ENCODE measurements at regions not wholly inside any gene's neighbourhood (a gene's known extent, or its start where the extent isn't known, plus 50 kb on each side); places are given as distances from the start of the nearest gene placed in this dataset.

- Mint-ChIP-seq H3K36me3 (peaks cover 76% of the 10 kb centered on the region), H3K9me3 (peaks cover 82% of the 10 kb centered on the region), H3K27me3 (ENCODE audit: low read depth) (peaks cover 13% of the 10 kb centered on the region), H3K4me3 (no peak overlapping the region), H3K4me1 (0 out of 2 replicates have a peak, but pooled peaks cover 3% of the 10 kb centered on the region), H3K27ac (no peak overlapping the region)
- TF ChIP-seq ATF3 (CRISPR knock-in tag; conservative IDR thresholded peaks at IDR 0.05): no peak
- no peak for TF ChIP-seq ZNF425 (CRISPR knock-in tag; conservative IDR thresholded peaks at IDR 0.05)
- no peak for TF ChIP-seq SMAD4 (CRISPR knock-in tag; IDR thresholded peaks at IDR 0.05)
- TF ChIP-seq SP1 (CRISPR knock-in tag; conservative IDR thresholded peaks at IDR 0.05): no peak
- no peak for TF ChIP-seq ESRRA (CRISPR knock-in tag; IDR thresholded peaks at IDR 0.05; ENCODE audit: borderline replicate concordance)
- no peak for TF ChIP-seq NFATC4 (CRISPR knock-in tag; IDR thresholded peaks at IDR 0.05)
- TF ChIP-seq FOXP4 (CRISPR knock-in tag; IDR thresholded peaks at IDR 0.05): no peak
- TF ChIP-seq IRF2 (CRISPR knock-in tag; IDR thresholded peaks at IDR 0.05; ENCODE audit: borderline replicate concordance, low read depth): no peak
- TF ChIP-seq ZNF121 (CRISPR knock-in tag; IDR thresholded peaks at IDR 0.05): no peak
- TF ChIP-seq ATF2 (CRISPR knock-in tag; IDR thresholded peaks at IDR 0.05; ENCODE audit: borderline replicate concordance, low read depth): no peak
- TF ChIP-seq MLX (CRISPR knock-in tag; IDR thresholded peaks at IDR 0.05): no peak
- ATAC-seq (no peak), DNase-seq (ENCODE audit: low spot score) (no peak)
- CTCF ChIA-PET: no interaction called here
- POLR2A ChIA-PET: no interaction called here
Measured at GRCh38 chr1:5111581-5111980, 457.2 kb downstream of the AJAP1 start.

- H3K27ac Mint-ChIP-seq: no peak overlapping the region
- 0 out of 2 replicates have a peak, but pooled peaks cover 3% of the 10 kb centered on the region for H3K4me1 Mint-ChIP-seq
- ChIA-PET POLR2A (no interaction called here), CTCF (no interaction called here)
- H3K27me3 Mint-ChIP-seq (ENCODE audit: low read depth): peaks cover 13% of the 10 kb centered on the region
- ATAC-seq (no peak), DNase-seq (ENCODE audit: low spot score) (no peak)
- no peak for TF ChIP-seq CTCF (IDR thresholded peaks at IDR 0.05)
- TF ChIP-seq NFYB (CRISPR knock-in tag; conservative IDR thresholded peaks at IDR 0.05; ENCODE audit: low read depth): no peak
- no peak for TF ChIP-seq IRF2 (CRISPR knock-in tag; IDR thresholded peaks at IDR 0.05; ENCODE audit: borderline replicate concordance, low read depth)
- TF ChIP-seq NR2C2 (CRISPR knock-in tag; IDR thresholded peaks at IDR 0.05): no peak
- no peak for TF ChIP-seq ZNF121 (CRISPR knock-in tag; IDR thresholded peaks at IDR 0.05)
- TF ChIP-seq JAZF1 (CRISPR knock-in tag; IDR thresholded peaks at IDR 0.05): no peak
- no peak for TF ChIP-seq RORB (CRISPR knock-in tag; IDR thresholded peaks at IDR 0.05)
- H3K9me3 Mint-ChIP-seq: peaks cover 84% of the 10 kb centered on the region
- H3K36me3 Mint-ChIP-seq: peaks cover 76% of the 10 kb centered on the region
- no peak overlapping the region for H3K4me3 Mint-ChIP-seq
Measured at GRCh38 chr1:5110508-5110907, 456.1 kb downstream of the AJAP1 start.

All from WTC11 (cell line).